BJ (cell line): ENCODE measurements at regions not wholly inside any gene's neighbourhood (a gene's known extent, or its start where the extent isn't known, plus 50 kb on each side); places are given as distances from the start of the nearest gene placed in this dataset.

Source experiments
- CTCF ChIA-PET: fragments of 350-600 bp; formaldehyde crosslinking; extraction: SDS; loops from one replicate; lab custom pipeline; 2021; ENCODE audit warnings: antibody characterized with exemption, inconsistent platforms; lab: Yijun Ruan, JAX
- POLR2A ChIA-PET: fragments of 300-600 bp; sonication (Branson Sonifier 250); formaldehyde crosslinking; extraction: SDS; loops from one replicate; lab custom pipeline; 2021; ENCODE audit warnings: antibody characterized with exemption; lab: Charles Lee
- DNase-seq: peaks from one replicate; pipeline ENCODE4 v3.0.0-alpha.2; 2011; ENCODE audit warnings: low read depth
- H3K27me3 ChIP-seq: 2 replicates; pipeline ENCODE4 v1.6.0; 2011; ENCODE audit warnings: low read length; ENCODE audit not compliant: control insufficient read depth, insufficient read depth
- H3K36me3 ChIP-seq: 2 replicates; pipeline ENCODE4 v1.5.1; 2011; ENCODE audit warnings: low read length; ENCODE audit not compliant: control insufficient read depth, insufficient read depth
- H3K4me3 ChIP-seq: 2 replicates; pipeline ENCODE4 v1.5.1; 2011; ENCODE audit warnings: low read depth, mild to moderate bottlenecking, control low read depth, low read length
- CTCF ChIP-seq: IDR thresholded peaks from 2 replicates; pipeline ENCODE4 v1.5.1; 2011; ENCODE audit warnings: low read depth, mild to moderate bottlenecking, control low read depth, inconsistent platforms, low read length, moderate library complexity; ENCODE audit not compliant: insufficient read depth

- ChIA-PET POLR2A (interaction anchor here (0.6 kb wide), 1 partner anchor 162 kb away, joined by 5 read pairs; the partner anchor contains the start of gene MPHOSPH9), CTCF (interaction anchor here (0.5 to 1.5 kb wide), 5 partner anchors 9 to 175 kb away, joined by 3 to 4 read pairs (median 3); partner anchors contain the start of gene MTRFR)
- Histone ChIP-seq H3K4me3 (no peak overlapping the region), H3K36me3 (no peaks in the 10 kb centered on the region), H3K27me3 (peaks cover 28% of the 10 kb centered on the region)
- no peak for TF ChIP-seq CTCF
- no peak for DNase-seq
These were observed 80.4 kb downstream of the PITPNM2 start for GRCh38 chr12:123070267-123071081.

- no peaks in the 10 kb centered on the region for H3K36me3 ChIP-seq
- CTCF ChIA-PET = interaction anchor here (0.5 to 1.5 kb wide), 5 partner anchors 8 to 174 kb away, joined by 3 to 4 read pairs (median 4); no protein-coding TSS in a partner anchor
- peaks cover 27% of the 10 kb centered on the region for H3K27me3 ChIP-seq
- POLR2A ChIA-PET = interaction anchor here (0.5 kb wide), 1 partner anchor 20 kb away, joined by 3 read pairs; no protein-coding TSS in a partner anchor
- no peak for TF ChIP-seq CTCF
- no peak overlapping the region for H3K4me3 ChIP-seq
- no peak for DNase-seq
These were observed 81.2 kb downstream of the PITPNM2 start for GRCh38 chr12:123069436-123070266.

DNA sequence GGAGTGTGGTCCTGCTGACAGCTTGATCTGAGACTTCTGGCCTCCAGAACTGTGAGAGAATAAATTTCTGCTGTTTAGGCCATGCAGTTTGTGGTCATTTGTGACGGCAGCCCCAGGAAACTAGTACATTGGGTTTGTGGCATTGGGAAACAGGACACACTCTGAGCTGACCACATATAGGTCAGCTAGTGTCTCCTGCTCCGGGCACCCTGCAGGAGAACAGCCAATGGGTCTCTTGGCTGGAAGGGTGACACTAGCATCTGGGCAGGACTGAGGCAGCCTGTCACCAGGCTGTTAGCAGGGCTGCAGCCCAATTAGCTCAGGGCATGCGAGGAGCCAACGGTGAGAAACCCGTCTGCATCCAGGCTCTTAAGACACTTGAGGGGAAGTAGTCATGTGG lies 83.2 kb downstream of the PITPNM2 start:
- ChIA-PET POLR2A (no interaction called here), CTCF (no interaction called here)
- TF ChIP-seq CTCF = no peak
- DNase-seq = no peak
- peaks cover 12% of the 10 kb centered on the region for H3K27me3 ChIP-seq
- no peaks in the 10 kb centered on the region for H3K36me3 ChIP-seq
- no peak overlapping the region for H3K4me3 ChIP-seq

DNA sequence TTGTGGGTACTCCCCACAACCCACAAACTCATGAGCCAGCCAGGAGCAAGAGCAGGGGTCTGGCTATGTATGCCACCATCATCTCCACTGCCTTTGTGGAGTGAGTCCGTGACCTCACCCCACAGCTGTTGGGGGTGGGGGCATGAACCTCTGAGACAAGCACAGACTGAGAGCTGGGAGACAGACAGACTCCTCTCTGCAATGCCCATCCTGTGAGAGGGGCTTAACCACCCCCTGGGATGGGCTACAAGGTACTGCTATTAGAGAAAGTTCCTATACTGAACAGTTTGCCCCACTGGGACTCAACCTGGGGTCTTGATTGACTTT lies 84.5 kb downstream of the PITPNM2 start:
- CTCF ChIA-PET = no interaction called here
- no peak for DNase-seq
- POLR2A ChIA-PET = no interaction called here
- Histone ChIP-seq H3K27me3 (peaks cover 2% of the 10 kb centered on the region), H3K4me3 (no peak overlapping the region), H3K36me3 (no peaks in the 10 kb centered on the region)
- TF ChIP-seq CTCF = no peak
